IPS-18a (cell line): ENCODE measurements at regions not wholly inside any gene's neighbourhood (a gene's known extent, or its start where the extent isn't known, plus 50 kb on each side); places are given as distances from the start of the nearest gene placed in this dataset.
"Not testable (repeated sequence)": the region's sequence is repeated elsewhere in the genome, so short reads cannot be mapped to it uniquely, and the experiment has no call there.

ENCODE experiments used
- H3K27ac ChIP-seq: one replicate; pipeline ENCODE4 v1.5.1; 2013; ENCODE audit warnings: low read length
- H3K27me3 ChIP-seq: one replicate; pipeline ENCODE4 v1.6.1; 2013; ENCODE audit warnings: mild to moderate bottlenecking, low read length; ENCODE audit not compliant: control insufficient read depth, insufficient read depth
- H3K36me3 ChIP-seq: one replicate; pipeline ENCODE4 v1.6.1; 2013; ENCODE audit warnings: low read depth, low read length; ENCODE audit not compliant: control insufficient read depth
- H3K4me1 ChIP-seq: one replicate; pipeline ENCODE4 v1.6.1; 2013; ENCODE audit warnings: low read depth, low read length; ENCODE audit not compliant: control insufficient read depth
- H3K4me3 ChIP-seq: one replicate; pipeline ENCODE4 v1.5.1; 2013; ENCODE audit warnings: low read length
- H3K9ac ChIP-seq: one replicate; pipeline ENCODE4 v1.6.1; 2013; ENCODE audit warnings: mild to moderate bottlenecking, low read length, moderate library complexity
- H3K9me3 ChIP-seq: one replicate; pipeline ENCODE4 v1.6.1; 2013; ENCODE audit warnings: low read depth, low read length; ENCODE audit not compliant: control insufficient read depth

- H3K27ac ChIP-seq, result no peak overlapping the region
- no peaks in the 10 kb centered on the region for H3K27me3 ChIP-seq
- no peaks in the 10 kb centered on the region for H3K36me3 ChIP-seq
- H3K9me3 ChIP-seq, result no peaks in the 10 kb centered on the region
- H3K4me3 ChIP-seq, result no peak overlapping the region
- no peaks in the 10 kb centered on the region for H3K4me1 ChIP-seq
- H3K9ac ChIP-seq, result no peak overlapping the region
Observed at GRCh38 chr11:109514313-109515018, 92.5 kb downstream of the C11orf87 start.

- H3K9ac ChIP-seq, result no peak overlapping the region
- no peak overlapping the region for H3K27ac ChIP-seq
- H3K9me3 ChIP-seq, result no peaks in the 10 kb centered on the region
- H3K36me3 ChIP-seq, result no peaks in the 10 kb centered on the region
- no peaks in the 10 kb centered on the region for H3K4me1 ChIP-seq
- H3K27me3 ChIP-seq, result no peaks in the 10 kb centered on the region
- H3K4me3 ChIP-seq, result no peak overlapping the region
Observed at GRCh38 chr11:109519253-109519652, 97.3 kb downstream of the C11orf87 start.

- Histone ChIP-seq H3K9me3 (no peaks in the 10 kb centered on the region), H3K36me3 (no peaks in the 10 kb centered on the region), H3K27ac (no peak overlapping the region), H3K4me1 (no peaks in the 10 kb centered on the region), H3K27me3 (no peaks in the 10 kb centered on the region), H3K4me3 (no peak overlapping the region), H3K9ac (no peak overlapping the region)
Observed at GRCh38 chr11:109521571-109522086, 99.6 kb downstream of the C11orf87 start.

- H3K27me3 ChIP-seq, result no peaks in the 10 kb centered on the region
- H3K36me3 ChIP-seq, result no peaks in the 10 kb centered on the region
- H3K4me3 ChIP-seq, result no peak overlapping the region
- peaks cover under 1% of the 10 kb centered on the region for H3K4me1 ChIP-seq
- no peaks in the 10 kb centered on the region for H3K9me3 ChIP-seq
- H3K9ac ChIP-seq, result no peak overlapping the region
- no peak overlapping the region for H3K27ac ChIP-seq
Observed at GRCh38 chr11:109522116-109522755, 100.2 kb downstream of the C11orf87 start.

GRCh38 chr11:109525636-109526035, 103.6 kb downstream of the C11orf87 start:
- not testable (repeated sequence) for H3K27ac ChIP-seq, H3K9ac ChIP-seq, H3K4me1 ChIP-seq, H3K27me3 ChIP-seq, H3K9me3 ChIP-seq, H3K4me3 ChIP-seq, H3K36me3 ChIP-seq

GRCh38 chr11:109526061-109526460, 104.1 kb downstream of the C11orf87 start:
- no peak overlapping the region for H3K9ac ChIP-seq
- H3K4me3 ChIP-seq, result no peak overlapping the region
- no peaks in the 10 kb centered on the region for H3K27me3 ChIP-seq
- peaks cover 5% of the 10 kb centered on the region for H3K4me1 ChIP-seq
- no peaks in the 10 kb centered on the region for H3K9me3 ChIP-seq
- H3K27ac ChIP-seq, result no peak overlapping the region
- no peaks in the 10 kb centered on the region for H3K36me3 ChIP-seq

- H3K27me3 ChIP-seq, result no peaks in the 10 kb centered on the region
- H3K36me3 ChIP-seq, result no peaks in the 10 kb centered on the region
- no peaks in the 10 kb centered on the region for H3K9me3 ChIP-seq
- no peak overlapping the region for H3K9ac ChIP-seq
- no peak overlapping the region for H3K4me3 ChIP-seq
- H3K4me1 ChIP-seq, result peaks cover 5% of the 10 kb centered on the region
- H3K27ac ChIP-seq, result no peak overlapping the region
Observed at GRCh38 chr11:109526931-109527330, 104.9 kb downstream of the C11orf87 start.

GRCh38 chr11:109527496-109527895, 105.5 kb downstream of the C11orf87 start:
- H3K27me3 ChIP-seq, result no peaks in the 10 kb centered on the region
- no peaks in the 10 kb centered on the region for H3K9me3 ChIP-seq
- H3K4me3 ChIP-seq, result no peak overlapping the region
- H3K36me3 ChIP-seq, result no peaks in the 10 kb centered on the region
- no peak overlapping the region for H3K9ac ChIP-seq
- peaks cover 5% of the 10 kb centered on the region for H3K4me1 ChIP-seq
- no peak overlapping the region for H3K27ac ChIP-seq

GRCh38 chr11:109547356-109548027, 125.5 kb downstream of the C11orf87 start:
- Histone ChIP-seq H3K4me1 (no peaks in the 10 kb centered on the region), H3K27me3 (no peaks in the 10 kb centered on the region), H3K9me3 (no peaks in the 10 kb centered on the region), H3K27ac (no peak overlapping the region), H3K36me3 (no peaks in the 10 kb centered on the region), H3K9ac (no peak overlapping the region), H3K4me3 (no peak overlapping the region)

- Histone ChIP-seq H3K4me1 (no peaks in the 10 kb centered on the region), H3K36me3 (no peaks in the 10 kb centered on the region), H3K4me3 (no peak overlapping the region), H3K9ac (no peak overlapping the region), H3K27ac (no peak overlapping the region), H3K9me3 (no peaks in the 10 kb centered on the region), H3K27me3 (no peaks in the 10 kb centered on the region)
Observed at GRCh38 chr11:109552376-109552775, 130.4 kb downstream of the C11orf87 start.

- no peaks in the 10 kb centered on the region for H3K36me3 ChIP-seq
- H3K9me3 ChIP-seq, result no peaks in the 10 kb centered on the region
- H3K4me3 ChIP-seq, result no peak overlapping the region
- no peaks in the 10 kb centered on the region for H3K27me3 ChIP-seq
- H3K9ac ChIP-seq, result no peak overlapping the region
- no peak overlapping the region for H3K27ac ChIP-seq
- no peaks in the 10 kb centered on the region for H3K4me1 ChIP-seq
Observed at GRCh38 chr11:109553284-109553683, 131.3 kb downstream of the C11orf87 start.
